Spleen (tissue), 7 donors: ENCODE measurements at regions not wholly inside any gene's neighbourhood (a gene's known extent, or its start where the extent isn't known, plus 50 kb on each side); places are given as distances from the start of the nearest gene placed in this dataset.

Experiments
- CTCF ChIP-seq, 11 experiments: fragments of 200-600 bp in 7 of 11; fragments of 450-650 bp in 4 of 11; sonication (generic) in 4 of 11; IDR thresholded peaks in 8 of 11; conservative IDR thresholded peaks in 3 of 11; 1 replicate in 7 of 11; 2 replicates in 4 of 11; pipeline versions ENCODE4 v1.4.0 to v1.8.0; 2016 to 2021; ENCODE audit warnings: antibody characterized with exemption in 11 of 11, inconsistent platforms in 4 of 11, mild to moderate bottlenecking in 1 of 11
- POLR2A ChIP-seq, 3 donors: fragments of 450-650 bp; IDR thresholded peaks; one replicate each; pipeline ENCODE4 v1.5.1; 2017; ENCODE audit warnings: antibody characterized with exemption in 3 of 3, mild to moderate bottlenecking in 1 of 3
- POLR2AphosphoS5 ChIP-seq, 3 donors: sonication (generic); formaldehyde crosslinking; IDR thresholded peaks; one replicate each; pipeline ENCODE4 v1.5.1; 2017; ENCODE audit warnings: antibody characterized with exemption in 3 of 3
- donor health status: DM: no; HTN: no; CAD: no; lungs with moderate emphysema.
- donor health status: DM: no; HTN: no; CAD: no.
- donor health status: DM: no; HTN: no; CAD: no.

- no peak for TF ChIP-seq CTCF (IDR thresholded peaks at IDR 0.05 in 8 of 11, conservative IDR thresholded peaks at IDR 0.05 in 3 of 11)
- TF ChIP-seq POLR2A (IDR thresholded peaks at IDR 0.05), result no peak
- TF ChIP-seq POLR2AphosphoS5 (IDR thresholded peaks at IDR 0.05), result no peak
These were observed 468.6 kb upstream of the CFAP20DC start for GRCh38 chr3:59518283-59519055.
